GM18858 (cell line): ENCODE measurements at regions not wholly inside any gene's neighbourhood (a gene's known extent, or its start where the extent isn't known, plus 50 kb on each side); places are given as distances from the start of the nearest gene placed in this dataset.

Source experiments
- ATAC-seq: cut with Tn5 transposase; IDR thresholded peaks from one replicate; pipeline ENCODE4 v1.9.1; 2021; ENCODE audit not compliant: unreplicated experiment

GRCh38 chr5:29779141-29779540, 1414.3 kb upstream of the CDH6 start:
- no peak for ATAC-seq

- ATAC-seq, result no peak
Observed at GRCh38 chr5:29777373-29777772, 1416.1 kb upstream of the CDH6 start.

- no peak for ATAC-seq
Observed at GRCh38 chr5:29770936-29771335, 1422.5 kb upstream of the CDH6 start.

- no peak for ATAC-seq
Observed at GRCh38 chr5:29769474-29769873, 1424.0 kb upstream of the CDH6 start.

GRCh38 chr5:29758986-29759421, 1434.5 kb upstream of the CDH6 start:
- no peak for ATAC-seq

- ATAC-seq, result no peak
Observed at GRCh38 chr5:29750453-29750852, 1443.0 kb upstream of the CDH6 start.

- ATAC-seq, result no peak
Observed at GRCh38 chr5:29744618-29745017, 1448.9 kb upstream of the CDH6 start.

GRCh38 chr5:29720954-29721353, 1472.5 kb upstream of the CDH6 start:
- no peak for ATAC-seq

GRCh38 chr5:29719171-29719570, 1474.3 kb upstream of the CDH6 start:
- no peak for ATAC-seq

- no peak for ATAC-seq
Observed at GRCh38 chr5:29715167-29715566, 1478.3 kb upstream of the CDH6 start.

GRCh38 chr5:29702875-29703274, 1490.6 kb upstream of the CDH6 start:
- ATAC-seq, result no peak

- no peak for ATAC-seq
Observed at GRCh38 chr5:29701600-29701999, 1491.9 kb upstream of the CDH6 start.

GRCh38 chr5:29697785-29698414, 1495.6 kb upstream of the CDH6 start:
- ATAC-seq, result no peak

- no peak for ATAC-seq
Observed at GRCh38 chr5:29697278-29697677, 1496.2 kb upstream of the CDH6 start.

GRCh38 chr5:29672678-29673077, 1520.8 kb upstream of the CDH6 start:
- ATAC-seq, result no peak

GRCh38 chr5:29662876-29663275, 1530.6 kb upstream of the CDH6 start:
- ATAC-seq, result no peak

GRCh38 chr5:29654954-29655353, 1538.5 kb upstream of the CDH6 start:
- no peak for ATAC-seq

- no peak for ATAC-seq
Observed at GRCh38 chr5:29649321-29649720, 1544.2 kb upstream of the CDH6 start.

GRCh38 chr5:29642601-29643000, 1550.9 kb upstream of the CDH6 start:
- ATAC-seq, result no peak

GRCh38 chr5:29614206-29614605, 1579.3 kb upstream of the CDH6 start:
- no peak for ATAC-seq

- no peak for ATAC-seq
Observed at GRCh38 chr5:29588236-29588635, 1605.2 kb upstream of the CDH6 start.

- ATAC-seq, result no peak
Observed at GRCh38 chr5:29587832-29588231, 1605.7 kb upstream of the CDH6 start.

- no peak for ATAC-seq
Observed at GRCh38 chr5:29568028-29568427, 1625.5 kb upstream of the CDH6 start.
